Uterus (tissue), 3 donors: ENCODE measurements at regions not wholly inside any gene's neighbourhood (a gene's known extent, or its start where the extent isn't known, plus 50 kb on each side); places are given as distances from the start of the nearest gene placed in this dataset.
"Not testable (repeated sequence)": the region's sequence is repeated elsewhere in the genome, so short reads cannot be mapped to it uniquely, and the experiment has no call there.

Experiments
- DNase-seq, 2 donors: peaks; one replicate each; pipeline ENCODE4 v3.0.0-alpha.2; 2019 to 2020
- H3K27ac ChIP-seq, 2 donors: fragments of 200-600 bp; sonication (generic); 1 replicate in 1 of 2; 2 replicates in 1 of 2; pipeline ENCODE4 v1.5.1; 2016 to 2018
- H3K27me3 ChIP-seq, 2 donors: fragments of 200-600 bp; sonication (generic); one replicate each; pipeline ENCODE4 v1.5.1; 2018 to 2019; ENCODE audit warnings: control low read depth in 1 of 2
- H3K36me3 ChIP-seq, 2 donors: fragments of 200-600 bp; sonication (generic); one replicate each; pipeline ENCODE4 v1.5.1; 2019; ENCODE audit warnings: control low read depth in 1 of 2
- H3K4me1 ChIP-seq, 2 donors: fragments of 200-600 bp; sonication (generic); one replicate each; pipeline ENCODE4 v1.5.1; 2018 to 2019; ENCODE audit warnings: control low read depth in 1 of 2
- H3K4me3 ChIP-seq, 2 donors: fragments of 200-600 bp; sonication (generic); 1 replicate in 1 of 2; 2 replicates in 1 of 2; pipeline ENCODE4 v1.5.1; 2018 to 2019; ENCODE audit warnings: mild to moderate bottlenecking in 1 of 2
- H3K9me3 ChIP-seq, 2 donors: fragments of 200-600 bp; sonication (generic); one replicate each; pipeline ENCODE4 v1.5.1; 2019; ENCODE audit warnings: control low read depth in 1 of 2
- POLR2A ChIP-seq, 2 donors: fragments of 450-650 bp; IDR thresholded peaks; one replicate each; pipeline ENCODE4 v1.6.1; 2016; ENCODE audit warnings: antibody characterized with exemption in 2 of 2, mild to moderate bottlenecking in 1 of 2, moderate library complexity in 1 of 2
- intact Hi-C: fragments of 100-400 bp; cut with DNase I; formaldehyde crosslinking; loops from one replicate; pipeline ENCODE4 v1.15.1; 2023; ENCODE audit warnings: low total_unique reads
- TF ChIP-seq, protein P1 (sequence below), 4 experiments: fragments of 200-600 bp in 2 of 4; fragments of 450-650 bp in 2 of 4; sonication (generic) in 2 of 4; IDR thresholded peaks; one replicate each; pipeline ENCODE4 v1.5.1; 2016 to 2019; ENCODE audit warnings: antibody characterized with exemption in 4 of 4, mild to moderate bottlenecking in 2 of 4, moderate library complexity in 1 of 4
- donor health status: DM: yes; HTN: yes; CAD: no.

DNA sequence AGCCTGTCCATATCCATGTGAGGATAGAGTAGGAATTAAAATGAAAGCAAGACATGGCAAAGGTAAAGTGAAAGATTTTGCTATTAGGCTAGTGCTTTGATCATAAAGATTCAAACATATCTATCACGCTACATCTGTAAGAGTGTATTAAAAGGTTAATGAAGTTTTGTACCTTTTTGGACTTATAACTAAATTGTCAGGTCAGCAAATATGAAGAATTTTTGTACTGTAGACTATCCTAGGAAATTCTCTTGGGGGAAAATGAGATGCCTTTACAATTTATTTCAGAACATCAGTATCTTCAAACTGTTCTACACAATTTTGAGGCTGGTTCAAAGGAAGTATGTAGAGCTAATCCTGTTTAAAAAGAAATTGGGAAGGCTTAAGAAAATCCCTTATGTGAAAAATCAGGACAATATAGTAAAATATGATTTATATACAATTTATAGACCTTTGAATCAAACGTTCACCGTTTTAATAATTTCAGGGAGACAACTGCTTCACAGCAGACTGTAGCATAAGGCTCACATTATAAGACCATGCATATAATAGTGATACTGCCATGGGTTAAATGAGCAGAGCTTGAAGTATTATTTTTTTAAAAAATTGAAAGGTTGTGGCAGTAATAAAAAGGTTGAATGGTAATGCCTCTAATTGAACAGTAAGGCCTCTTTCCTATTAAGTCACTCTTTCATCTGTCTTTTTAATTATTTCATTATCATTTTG lies 639.5 kb upstream of the ARRDC3 start:
- no peaks in the 10 kb centered on the region for H3K27me3 ChIP-seq
- no peak for DNase-seq
- H3K27ac ChIP-seq: no peak overlapping the region
- intact Hi-C loops: no loop called here
- H3K9me3 ChIP-seq: no peaks in the 10 kb centered on the region
- H3K4me1 ChIP-seq: no peaks in the 10 kb centered on the region
- H3K36me3 ChIP-seq: no peaks in the 10 kb centered on the region
- no peak for TF ChIP-seq POLR2A (IDR thresholded peaks at IDR 0.05)
- TF ChIP-seq, protein P1, sequence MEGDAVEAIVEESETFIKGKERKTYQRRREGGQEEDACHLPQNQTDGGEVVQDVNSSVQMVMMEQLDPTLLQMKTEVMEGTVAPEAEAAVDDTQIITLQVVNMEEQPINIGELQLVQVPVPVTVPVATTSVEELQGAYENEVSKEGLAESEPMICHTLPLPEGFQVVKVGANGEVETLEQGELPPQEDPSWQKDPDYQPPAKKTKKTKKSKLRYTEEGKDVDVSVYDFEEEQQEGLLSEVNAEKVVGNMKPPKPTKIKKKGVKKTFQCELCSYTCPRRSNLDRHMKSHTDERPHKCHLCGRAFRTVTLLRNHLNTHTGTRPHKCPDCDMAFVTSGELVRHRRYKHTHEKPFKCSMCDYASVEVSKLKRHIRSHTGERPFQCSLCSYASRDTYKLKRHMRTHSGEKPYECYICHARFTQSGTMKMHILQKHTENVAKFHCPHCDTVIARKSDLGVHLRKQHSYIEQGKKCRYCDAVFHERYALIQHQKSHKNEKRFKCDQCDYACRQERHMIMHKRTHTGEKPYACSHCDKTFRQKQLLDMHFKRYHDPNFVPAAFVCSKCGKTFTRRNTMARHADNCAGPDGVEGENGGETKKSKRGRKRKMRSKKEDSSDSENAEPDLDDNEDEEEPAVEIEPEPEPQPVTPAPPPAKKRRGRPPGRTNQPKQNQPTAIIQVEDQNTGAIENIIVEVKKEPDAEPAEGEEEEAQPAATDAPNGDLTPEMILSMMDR (IDR thresholded peaks at IDR 0.05): no peak
- no peak overlapping the region for H3K4me3 ChIP-seq

DNA sequence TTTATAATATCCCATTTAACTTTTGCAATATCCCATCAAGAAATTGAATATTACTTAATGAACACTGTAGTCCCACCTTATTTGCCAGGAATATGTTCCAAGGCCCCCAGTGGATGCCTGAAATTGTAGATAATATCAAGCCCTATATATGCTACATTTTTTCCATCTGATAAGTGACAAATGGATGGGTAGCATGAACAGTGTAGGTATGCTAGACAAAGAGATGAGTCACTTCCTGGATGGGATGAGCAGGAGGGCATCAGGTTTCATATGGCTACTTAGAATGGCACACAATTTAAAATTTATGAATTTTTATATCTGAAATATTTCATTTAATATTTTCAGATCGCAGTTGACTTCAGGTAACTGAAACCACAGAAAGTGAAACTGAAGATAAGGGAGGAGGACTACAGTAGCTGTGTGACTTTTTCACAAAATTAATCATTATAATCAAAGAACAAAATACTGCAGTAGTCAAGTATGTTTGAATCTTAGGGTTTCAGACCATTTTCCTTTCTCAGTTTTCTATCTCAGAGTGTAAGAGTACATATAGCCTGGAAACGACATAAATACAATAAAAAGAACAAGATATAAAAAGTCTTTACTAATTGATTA lies 636.4 kb upstream of the ARRDC3 start:
- H3K4me1 ChIP-seq: no peaks in the 10 kb centered on the region
- TF ChIP-seq, protein P1 (IDR thresholded peaks at IDR 0.05): no peak
- intact Hi-C loops: no loop called here

DNA sequence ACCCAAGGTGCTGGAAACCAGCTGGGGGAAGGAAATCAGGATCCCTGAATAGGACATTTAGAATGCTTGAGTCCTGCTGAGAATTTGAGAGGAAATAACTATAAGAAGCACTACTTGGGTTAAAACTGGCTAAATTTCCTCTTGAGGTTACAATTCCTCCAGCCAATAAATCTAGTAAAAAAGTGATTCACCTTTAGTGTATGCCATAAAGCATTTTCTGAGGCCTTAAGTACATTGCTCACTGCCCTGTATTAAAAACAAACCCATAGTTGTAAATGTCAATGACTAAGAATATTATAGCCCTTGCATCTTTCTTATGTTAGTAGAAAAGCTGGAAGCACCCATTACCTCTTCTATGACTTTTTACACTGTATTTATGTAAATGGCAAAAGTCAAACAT lies 634.7 kb upstream of the ARRDC3 start:
- Histone ChIP-seq H3K4me1 (no peaks in the 10 kb centered on the region), H3K27me3 (no peaks in the 10 kb centered on the region), H3K27ac (no peak overlapping the region), H3K9me3 (no peaks in the 10 kb centered on the region), H3K36me3 (no peaks in the 10 kb centered on the region), H3K4me3 (no peak overlapping the region)
- DNase-seq: no peak
- TF ChIP-seq POLR2A (IDR thresholded peaks at IDR 0.05): no peak
- TF ChIP-seq, protein P1 (IDR thresholded peaks at IDR 0.05): no peak
- intact Hi-C loops: no loop called here

More for the DNA sequence above, 636.4 kb upstream of the ARRDC3 start:
- Histone ChIP-seq H3K9me3 (no peaks in the 10 kb centered on the region), H3K36me3 (no peaks in the 10 kb centered on the region), H3K4me3 (no peak overlapping the region), H3K27me3 (no peaks in the 10 kb centered on the region), H3K27ac (no peak overlapping the region)
- no peak for DNase-seq

DNA sequence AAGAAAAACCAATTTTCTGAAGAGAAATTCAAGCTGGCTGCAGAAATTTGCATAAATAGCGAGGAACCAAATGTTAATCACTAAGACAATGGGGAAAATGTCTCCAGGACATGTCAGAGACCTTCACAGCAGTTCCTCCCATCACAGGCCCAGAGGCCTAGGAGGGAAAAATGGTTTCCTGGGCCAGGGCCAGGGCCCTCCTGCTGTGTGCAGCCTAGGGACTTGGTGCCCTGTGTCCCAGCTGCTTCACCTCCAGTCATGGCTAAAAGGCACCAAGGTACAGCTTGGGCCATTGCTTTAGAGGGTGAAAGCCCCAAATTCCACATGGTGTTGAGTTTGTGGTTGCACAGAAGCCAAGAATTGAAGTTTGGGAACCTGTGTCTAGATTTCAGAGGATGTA lies 628.7 kb upstream of the ARRDC3 start:
- H3K27me3 ChIP-seq, H3K36me3 ChIP-seq, DNase-seq, H3K4me3 ChIP-seq, H3K9me3 ChIP-seq, H3K4me1 ChIP-seq, H3K27ac ChIP-seq, intact Hi-C loops: not testable (repeated sequence)

DNA sequence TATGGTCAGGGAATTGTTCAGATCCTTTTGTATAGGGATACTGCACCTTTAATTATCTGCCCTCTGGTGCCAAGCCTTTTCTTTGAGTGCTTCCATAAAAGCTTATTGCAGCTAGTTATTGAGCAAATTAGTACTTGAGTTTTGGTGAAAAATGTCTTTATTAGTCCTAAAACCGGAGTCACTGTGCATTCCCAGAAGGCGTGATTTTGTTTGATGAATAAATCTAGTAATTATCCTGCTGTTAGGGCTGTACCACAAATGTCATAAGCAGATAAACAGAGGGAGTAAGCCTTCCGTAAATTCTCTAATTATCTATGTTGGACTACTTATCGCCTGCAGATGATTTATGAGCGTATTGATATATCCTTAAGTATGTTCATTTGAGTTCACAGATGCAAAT lies 620.7 kb upstream of the ARRDC3 start:
- no peaks in the 10 kb centered on the region for H3K36me3 ChIP-seq
- intact Hi-C loops: no loop called here
- no peak overlapping the region for H3K4me3 ChIP-seq
- no peaks in the 10 kb centered on the region for H3K27me3 ChIP-seq
- H3K9me3 ChIP-seq: no peaks in the 10 kb centered on the region
- TF ChIP-seq POLR2A (IDR thresholded peaks at IDR 0.05): no peak
- H3K27ac ChIP-seq: no peak overlapping the region
- H3K4me1 ChIP-seq: no peaks in the 10 kb centered on the region
- DNase-seq: no peak

DNA sequence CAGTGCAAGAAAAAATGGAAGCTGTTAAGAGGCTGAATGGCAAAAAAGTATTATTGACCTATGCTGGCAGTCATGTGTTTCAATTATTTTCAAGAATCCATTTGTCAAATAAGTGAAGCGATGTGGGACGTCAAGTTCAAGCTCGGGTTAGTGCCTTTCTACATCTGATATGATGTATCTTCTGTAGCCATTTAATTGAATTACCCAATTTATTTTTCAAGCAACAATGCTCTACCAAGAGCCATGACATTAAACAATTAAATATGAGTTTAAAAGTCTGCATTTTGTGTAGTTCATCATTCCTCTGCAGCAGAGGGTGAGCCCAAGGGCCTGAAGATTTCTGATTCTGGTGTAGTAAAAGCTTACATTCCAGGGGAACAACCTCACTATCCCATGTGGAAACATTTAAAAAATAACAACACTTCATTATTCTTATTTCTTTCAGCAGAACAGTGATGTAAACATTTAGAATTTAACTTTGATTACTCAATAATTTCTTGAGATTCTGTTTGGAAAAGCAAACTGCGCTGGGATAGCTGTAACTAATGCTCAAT lies 619.7 kb upstream of the ARRDC3 start:
- Histone ChIP-seq H3K36me3 (no peaks in the 10 kb centered on the region), H3K4me1 (no peaks in the 10 kb centered on the region), H3K9me3 (no peaks in the 10 kb centered on the region), H3K27me3 (no peaks in the 10 kb centered on the region), H3K27ac (no peak overlapping the region), H3K4me3 (no peak overlapping the region)
- intact Hi-C loops: no loop called here
- TF ChIP-seq POLR2A (IDR thresholded peaks at IDR 0.05): no peak
- TF ChIP-seq, protein P1 (IDR thresholded peaks at IDR 0.05): no peak
- DNase-seq: no peak
